Duodenal mucosa (tissue), 2 donors: ENCODE measurements at regions not wholly inside any gene's neighbourhood (a gene's known extent, or its start where the extent isn't known, plus 50 kb on each side); places are given as distances from the start of the nearest gene placed in this dataset.
"Not testable (repeated sequence)": the region's sequence is repeated elsewhere in the genome, so short reads cannot be mapped to it uniquely, and the experiment has no call there.

Experiments used
- H3K27ac ChIP-seq: one replicate; pipeline ENCODE4 v1.7.0; 2013; ENCODE audit warnings: low read depth, low read length
- H3K27me3 ChIP-seq, 2 donors: one replicate each; pipeline ENCODE4 v1.7.0; 2013; ENCODE audit warnings: low read length in 2 of 2, control low read depth in 1 of 2; ENCODE audit not compliant: insufficient read depth in 2 of 2, control insufficient read depth in 1 of 2
- H3K36me3 ChIP-seq, 2 donors: one replicate each; pipeline ENCODE4 v1.7.0; 2013; ENCODE audit warnings: low read length in 2 of 2, control low read depth in 1 of 2; ENCODE audit not compliant: insufficient read depth in 2 of 2, control insufficient read depth in 1 of 2
- H3K4me1 ChIP-seq, 2 donors: one replicate each; pipeline ENCODE4 v1.7.0; 2013; ENCODE audit warnings: low read length in 2 of 2, control low read depth in 1 of 2; ENCODE audit not compliant: insufficient read depth in 2 of 2, control insufficient read depth in 1 of 2
- H3K4me3 ChIP-seq, 2 donors: one replicate each; pipeline ENCODE4 v1.7.0; 2013; ENCODE audit warnings: low read length in 2 of 2, low read depth in 1 of 2
- H3K9ac ChIP-seq, 2 donors: one replicate each; pipeline ENCODE4 v1.7.0; 2013; ENCODE audit warnings: low read length in 2 of 2, low read depth in 1 of 2
- H3K9me3 ChIP-seq, 2 donors: one replicate each; pipeline ENCODE4 v1.7.0; 2013; ENCODE audit warnings: low read length in 2 of 2, control low read depth in 1 of 2; ENCODE audit not compliant: control insufficient read depth in 1 of 2

DNA sequence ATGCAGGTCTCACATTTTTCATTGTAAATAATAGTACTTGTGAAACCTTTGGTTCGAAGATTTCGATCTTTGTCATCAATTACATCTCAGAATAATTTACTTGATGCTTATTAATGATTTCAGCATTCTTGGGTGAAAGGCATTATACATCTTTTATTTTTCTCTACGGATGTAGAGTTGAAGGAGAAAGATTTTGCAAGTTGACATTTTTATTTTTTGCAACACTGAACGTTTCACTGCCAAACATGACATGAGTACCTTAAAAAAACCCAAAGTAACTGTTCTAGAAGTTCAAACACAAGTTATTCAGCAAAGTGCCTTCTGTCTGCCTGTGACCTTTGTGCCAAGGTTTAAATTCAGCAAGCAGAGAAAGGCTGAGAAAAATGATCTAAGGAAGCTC, 97.3 kb upstream of the SGK1 start:
- Histone ChIP-seq H3K27me3 (no peaks in the 10 kb centered on the region), H3K9me3 (peaks cover 7 to 13% of the 10 kb centered on the region in 2 donors), H3K4me1 (peaks cover 0 to 5% of the 10 kb centered on the region in 2 donors), H3K27ac (no peak overlapping the region), H3K4me3 (no peak overlapping the region), H3K9ac (no peak overlapping the region), H3K36me3 (no peaks in the 10 kb centered on the region)

DNA sequence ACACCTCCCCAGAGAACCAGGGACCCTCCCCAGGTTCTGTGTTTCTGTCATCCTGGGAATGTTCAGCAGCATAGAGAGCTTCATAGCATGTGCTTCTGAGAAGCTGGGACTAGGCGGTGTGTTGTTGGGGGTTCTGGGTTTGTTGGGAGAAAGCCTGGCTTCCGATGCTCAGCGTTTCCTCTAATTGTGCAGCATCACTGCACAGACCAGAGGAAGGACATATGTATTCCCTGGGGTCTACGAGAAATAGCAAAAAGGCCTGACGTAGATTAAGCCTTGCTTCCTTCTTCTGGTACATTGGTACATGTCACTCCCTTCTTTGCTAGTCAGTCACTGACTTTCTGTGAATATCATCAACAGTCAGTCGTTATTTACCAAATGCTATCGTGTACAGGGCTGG, 96.9 kb upstream of the SGK1 start:
- Histone ChIP-seq H3K27ac (no peak overlapping the region), H3K36me3 (no peaks in the 10 kb centered on the region), H3K4me1 (peaks cover 0 to 5% of the 10 kb centered on the region in 2 donors), H3K27me3 (no peaks in the 10 kb centered on the region), H3K9me3 (peaks cover 7 to 13% of the 10 kb centered on the region in 2 donors), H3K4me3 (no peak overlapping the region), H3K9ac (no peak overlapping the region)

DNA sequence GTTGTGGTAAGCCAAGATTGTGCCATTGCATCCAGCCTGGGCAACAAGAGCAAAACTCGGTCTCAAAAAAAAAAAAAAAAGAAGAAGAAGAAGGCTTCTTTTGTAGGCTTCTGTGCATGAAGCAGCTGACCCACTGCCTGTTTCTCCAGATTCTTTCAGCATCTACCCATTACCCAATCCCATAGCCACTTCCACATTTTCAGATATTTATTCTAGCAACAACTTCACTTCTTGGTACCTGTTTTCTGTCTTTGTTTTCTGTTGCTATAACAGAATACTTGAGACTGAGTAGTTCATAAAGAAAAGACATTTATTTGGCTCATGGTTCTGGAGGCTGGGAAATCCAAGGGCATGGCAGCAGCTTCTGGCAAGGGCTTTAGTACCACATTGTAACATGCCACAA, 95.3 kb upstream of the SGK1 start:
- Histone ChIP-seq H3K27ac (no peak overlapping the region), H3K27me3 (no peaks in the 10 kb centered on the region), H3K9ac (no peak overlapping the region), H3K36me3 (no peaks in the 10 kb centered on the region), H3K4me1 (peaks cover 0 to 5% of the 10 kb centered on the region in 2 donors), H3K4me3 (no peak overlapping the region), H3K9me3 (peaks cover 7 to 13% of the 10 kb centered on the region in 2 donors)

DNA sequence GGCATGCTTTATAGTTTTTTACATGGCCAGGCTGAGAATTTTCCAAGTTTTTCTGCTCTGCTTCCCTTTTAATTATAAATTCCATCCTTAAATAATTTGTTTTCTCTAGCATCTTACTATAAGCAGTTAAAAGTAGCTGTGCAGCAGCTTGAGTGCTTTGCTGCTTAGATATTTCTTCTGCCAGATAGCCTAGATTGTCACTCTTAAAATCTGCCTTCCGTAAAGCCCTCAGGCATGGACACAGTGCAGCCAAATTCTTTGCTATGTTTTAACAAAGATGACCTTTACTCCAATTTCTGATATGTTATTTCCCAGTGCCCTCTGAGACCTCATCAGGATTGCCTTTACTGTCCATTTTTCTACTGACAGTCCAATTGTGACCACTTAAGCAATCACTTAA, 92.6 kb upstream of the SGK1 start:
- no peak overlapping the region for H3K9ac ChIP-seq
- H3K36me3 ChIP-seq, result no peaks in the 10 kb centered on the region
- peaks cover 7 to 13% of the 10 kb centered on the region in 2 donors for H3K9me3 ChIP-seq
- no peak overlapping the region for H3K4me3 ChIP-seq
- peaks cover 0 to 4% of the 10 kb centered on the region in 2 donors for H3K4me1 ChIP-seq
- no peaks in the 10 kb centered on the region for H3K27me3 ChIP-seq
- no peak overlapping the region for H3K27ac ChIP-seq

DNA sequence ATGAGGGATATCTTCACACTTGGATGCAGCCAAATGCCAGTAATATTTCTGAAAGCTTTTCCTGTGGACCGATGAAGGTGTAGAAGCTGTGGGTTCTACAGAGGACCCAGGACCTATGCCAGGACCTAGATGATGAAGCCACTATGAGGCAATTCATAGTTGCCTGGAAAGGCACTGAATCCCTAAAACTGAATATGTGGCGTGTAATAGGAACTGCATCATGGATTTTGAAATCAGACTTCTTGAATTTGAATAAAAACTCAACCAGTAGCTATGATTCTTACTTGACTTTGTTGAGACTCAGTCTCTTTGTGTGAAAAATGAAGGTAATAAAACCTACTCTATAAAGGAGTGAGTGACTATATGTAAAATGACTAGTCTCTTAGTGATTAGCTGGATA, 89.9 kb upstream of the SGK1 start:
- H3K36me3 ChIP-seq, result no peaks in the 10 kb centered on the region
- H3K27ac ChIP-seq, result no peak overlapping the region
- H3K9me3 ChIP-seq, result peaks cover 0 to 7% of the 10 kb centered on the region in 2 donors
- H3K9ac ChIP-seq, result no peak overlapping the region
- H3K27me3 ChIP-seq, result no peaks in the 10 kb centered on the region
- H3K4me3 ChIP-seq, result no peak overlapping the region
- H3K4me1 ChIP-seq, result no peaks in the 10 kb centered on the region

DNA sequence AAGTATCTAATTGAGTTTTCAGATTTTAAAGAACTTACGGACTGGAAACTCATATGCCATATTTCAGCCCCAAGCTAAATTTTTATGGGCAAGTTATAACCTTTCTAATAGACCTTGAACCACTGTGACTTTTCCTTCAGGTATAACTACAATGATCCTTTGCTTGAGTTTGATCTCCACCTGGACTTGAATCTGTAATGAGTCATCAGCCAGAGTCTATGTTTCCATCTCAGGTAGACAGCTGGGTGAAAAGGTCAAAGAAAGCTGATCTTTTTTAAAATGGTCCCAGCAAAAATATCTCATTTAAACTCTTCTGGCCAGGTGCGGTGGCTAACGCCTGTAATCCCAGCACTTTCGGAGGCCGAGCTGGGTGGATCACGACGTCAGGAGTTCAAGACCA, 88.4 kb upstream of the SGK1 start:
- Histone ChIP-seq H3K27ac (no peak overlapping the region), H3K4me1 (no peaks in the 10 kb centered on the region), H3K4me3 (no peak overlapping the region), H3K36me3 (no peaks in the 10 kb centered on the region), H3K9ac (no peak overlapping the region), H3K9me3 (peaks cover 0 to 3% of the 10 kb centered on the region in 2 donors), H3K27me3 (no peaks in the 10 kb centered on the region)

DNA sequence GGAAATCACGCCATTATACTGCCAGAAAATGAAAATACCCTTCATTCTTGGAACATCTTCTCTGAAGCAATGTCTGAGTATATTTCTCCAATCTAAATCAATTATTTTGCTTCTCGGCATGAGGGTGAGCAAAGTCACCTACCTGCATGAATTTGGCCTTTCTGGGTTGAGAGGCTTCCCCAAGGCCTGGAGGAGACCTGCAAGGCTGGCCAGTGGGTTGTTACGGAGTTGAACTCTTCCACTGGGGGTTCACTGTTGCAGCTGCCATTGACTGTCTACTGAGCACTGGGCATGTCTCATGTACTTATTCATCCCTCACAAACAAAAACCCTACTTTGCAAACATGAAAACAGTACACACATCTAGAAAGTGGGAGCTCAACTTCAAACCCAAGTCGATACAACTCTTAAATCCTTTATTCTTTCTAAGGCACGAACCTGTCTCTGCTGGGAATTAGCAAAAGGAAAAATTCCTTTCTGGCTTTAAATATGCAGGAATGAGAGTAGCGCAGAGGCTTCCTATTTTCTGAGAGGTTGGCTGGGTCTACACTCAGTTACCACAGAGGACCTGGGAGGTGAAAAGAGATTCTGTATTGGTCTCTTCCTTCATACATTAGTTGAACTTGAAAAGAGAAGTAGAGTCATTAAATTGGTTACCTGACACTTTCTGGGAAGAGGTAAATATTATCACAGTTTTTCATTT, 87.6 kb upstream of the SGK1 start:
- Histone ChIP-seq H3K27ac (no peak overlapping the region), H3K27me3 (no peaks in the 10 kb centered on the region), H3K36me3 (no peaks in the 10 kb centered on the region), H3K4me3 (no peak overlapping the region), H3K9me3 (no peaks in the 10 kb centered on the region), H3K9ac (no peak overlapping the region), H3K4me1 (no peaks in the 10 kb centered on the region)

DNA sequence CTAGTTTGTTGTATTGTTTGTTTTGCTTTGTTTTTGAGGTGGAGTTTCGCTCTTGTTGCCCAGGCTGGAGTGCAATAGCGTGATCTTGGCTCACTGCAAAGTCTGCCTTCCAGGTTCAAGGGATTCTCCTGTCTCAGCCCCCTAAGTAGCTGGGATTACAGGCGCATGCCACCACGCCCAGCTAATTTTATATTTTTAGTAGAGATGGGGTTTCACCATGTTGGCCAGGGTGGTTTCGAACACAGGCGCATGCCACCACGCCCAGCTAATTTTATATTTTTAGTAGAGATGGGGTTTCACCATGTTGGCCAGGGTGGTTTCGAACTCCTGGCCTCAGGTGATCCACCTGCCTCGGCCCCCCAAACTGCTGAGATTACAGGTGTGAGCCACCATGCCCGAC, 85.4 kb upstream of the SGK1 start:
- not testable (repeated sequence) for H3K4me3 ChIP-seq, H3K36me3 ChIP-seq, H3K27me3 ChIP-seq, H3K9ac ChIP-seq, H3K4me1 ChIP-seq, H3K27ac ChIP-seq, H3K9me3 ChIP-seq

DNA sequence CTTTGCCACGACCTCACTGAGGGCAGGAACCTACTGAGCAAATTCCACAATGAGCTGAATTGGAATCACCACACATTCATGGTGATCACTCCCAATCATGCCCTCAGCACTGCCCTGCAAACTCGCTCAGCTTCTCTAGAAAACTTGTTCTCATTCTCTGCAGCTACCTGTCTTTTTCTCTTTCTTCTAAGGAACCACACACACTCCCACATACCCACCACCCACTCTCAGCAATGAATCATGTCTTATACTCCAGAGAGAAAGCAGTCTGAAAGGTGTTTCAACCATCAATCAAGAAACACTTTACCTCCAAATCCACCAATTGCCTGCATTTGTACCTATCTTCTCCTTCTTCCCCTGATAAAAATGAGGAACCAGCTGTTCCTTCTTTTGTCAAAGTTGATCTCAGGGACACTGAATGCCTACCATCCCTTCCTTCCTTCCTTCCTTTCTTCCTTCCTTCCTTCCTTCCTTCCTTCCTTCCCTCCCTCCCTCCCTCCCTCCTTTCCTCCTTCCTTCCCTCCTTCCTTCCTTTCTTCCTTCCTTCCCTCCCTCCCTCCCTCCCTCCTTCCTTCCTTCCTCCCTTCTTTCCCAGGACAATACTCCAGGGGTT, 84.6 kb upstream of the SGK1 start:
- H3K27ac ChIP-seq, result no peak overlapping the region

DNA sequence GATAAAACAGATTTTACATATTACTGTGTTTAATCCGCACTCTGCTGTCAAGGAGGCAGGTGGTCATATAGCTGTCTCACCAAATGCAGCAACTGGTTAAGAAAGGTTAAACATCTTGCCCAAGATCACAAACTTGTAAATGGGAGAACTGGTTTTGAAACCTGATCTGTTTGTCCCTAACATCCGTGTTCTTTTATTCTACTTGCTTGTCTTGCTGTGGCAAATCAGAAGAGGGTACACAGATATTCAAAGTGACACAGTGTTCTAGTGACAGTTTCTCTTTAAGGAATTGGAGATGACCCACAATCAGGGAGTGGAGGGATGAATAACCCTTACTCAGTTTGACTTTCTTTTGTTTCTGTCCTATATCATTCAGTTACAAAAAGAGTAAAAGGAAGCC, 83.0 kb upstream of the SGK1 start:
- Histone ChIP-seq H3K27ac (no peak overlapping the region), H3K9me3 (no peaks in the 10 kb centered on the region), H3K27me3 (no peaks in the 10 kb centered on the region), H3K9ac (no peak overlapping the region), H3K4me3 (no peak overlapping the region), H3K36me3 (no peaks in the 10 kb centered on the region), H3K4me1 (no peaks in the 10 kb centered on the region)

More for the DNA sequence above, 84.6 kb upstream of the SGK1 start:
- Histone ChIP-seq H3K36me3 (no peaks in the 10 kb centered on the region), H3K9ac (no peak overlapping the region), H3K27me3 (no peaks in the 10 kb centered on the region), H3K9me3 (no peaks in the 10 kb centered on the region), H3K4me1 (no peaks in the 10 kb centered on the region), H3K4me3 (no peak overlapping the region)
